ENCODE measurements at regions not wholly inside any gene's neighbourhood (a gene's known extent, or its start where the extent isn't known, plus 50 kb on each side); places are given as distances from the start of the nearest gene placed in this dataset.
A peak's percentile ranks its signal among the peaks of the same experiment; 100 is the strongest.

- no peaks in the 10 kb centered on the region for H3K9me3 ChIP-seq
- no peak for DNase-seq
- no peak for TF ChIP-seq POLR2AphosphoS5 (IDR thresholded peaks at IDR 0.05)
- TF ChIP-seq POLR2A (IDR thresholded peaks at IDR 0.05), result no peak
- no peak for TF ChIP-seq CTCF (IDR thresholded peaks at IDR 0.05)
- no peak for TF ChIP-seq EP300 (IDR thresholded peaks at IDR 0.05)
- no peaks in the 10 kb centered on the region for H3K27me3 ChIP-seq
- no peaks in the 10 kb centered on the region for H3K36me3 ChIP-seq
- WGBS, 5 donors, result 66 to 89% (median 80%) methylated on average over 7 of the region's 7 CpGs
- H3K4me3 ChIP-seq, result no peak overlapping the region
- H3K4me1 ChIP-seq, result peaks cover 0 to 19% (median 0%) of the 10 kb centered on the region in 4 donors
- H3K27ac ChIP-seq, result no peak overlapping the region
- intact Hi-C loops (cut with DNase I; ENCODE audit: low total_unique reads), result no loop called here
These were observed 165.5 kb downstream of the GLI2 start for GRCh38 chr2:120901201-120901600.

- Histone ChIP-seq H3K4me1 (peaks cover 0 to 19% (median 0%) of the 10 kb centered on the region in 4 donors), H3K36me3 (no peaks in the 10 kb centered on the region), H3K4me3 (no peak overlapping the region), H3K9me3 (no peaks in the 10 kb centered on the region), H3K27ac (no peak overlapping the region), H3K27me3 (no peaks in the 10 kb centered on the region)
- DNase-seq, result no peak
- TF ChIP-seq POLR2AphosphoS5 (IDR thresholded peaks at IDR 0.05), result no peak
- intact Hi-C loops (cut with DNase I; ENCODE audit: low total_unique reads), result no loop called here
- 69 to 81% (median 78%) methylated on average over 2 of the region's 2 CpGs for WGBS, 5 donors
These were observed 166.9 kb downstream of the GLI2 start for GRCh38 chr2:120902592-120902991.

GRCh38 chr2:120904379-120904778 lies 168.7 kb downstream of the GLI2 start:
- no peak overlapping the region for H3K4me3 ChIP-seq
- H3K9me3 ChIP-seq, result no peaks in the 10 kb centered on the region
- no peaks in the 10 kb centered on the region for H3K27me3 ChIP-seq
- WGBS, 5 donors, result 75 to 91% (median 83%) methylated on average over 4 to 8 of the region's 8 CpGs
- intact Hi-C loops (cut with DNase I; ENCODE audit: low total_unique reads), result no loop called here
- TF ChIP-seq POLR2AphosphoS5 (IDR thresholded peaks at IDR 0.05) (no peak), EP300 (IDR thresholded peaks at IDR 0.05) (no peak), CTCF (IDR thresholded peaks at IDR 0.05) (no peak), POLR2A (IDR thresholded peaks at IDR 0.05) (no peak)
- no peak overlapping the region for H3K27ac ChIP-seq
- H3K36me3 ChIP-seq, result no peaks in the 10 kb centered on the region
- H3K4me1 ChIP-seq, result peaks cover 0 to 15% (median 0%) of the 10 kb centered on the region in 4 donors
- DNase-seq, result no peak

- H3K36me3 ChIP-seq, result no peaks in the 10 kb centered on the region
- no peak for TF ChIP-seq CTCF (IDR thresholded peaks at IDR 0.05)
- no peak for TF ChIP-seq POLR2A (IDR thresholded peaks at IDR 0.05)
- TF ChIP-seq POLR2AphosphoS5 (IDR thresholded peaks at IDR 0.05), result no peak
- no peak for TF ChIP-seq EP300 (IDR thresholded peaks at IDR 0.05)
- 53 to 69% (median 55%) methylated on average over 5 of the region's 5 CpGs for WGBS, 5 donors
- intact Hi-C loops (cut with DNase I; ENCODE audit: low total_unique reads), result no loop called here
- H3K9me3 ChIP-seq, result no peaks in the 10 kb centered on the region
- H3K27ac ChIP-seq, result no peak overlapping the region
- peak in 1 of 2 donors; percentile 74 for DNase-seq
- H3K4me1 ChIP-seq, result peaks cover 0 to 15% (median 0%) of the 10 kb centered on the region in 4 donors
- no peak overlapping the region for H3K4me3 ChIP-seq
- no peaks in the 10 kb centered on the region for H3K27me3 ChIP-seq
These were observed 169.2 kb downstream of the GLI2 start for GRCh38 chr2:120904830-120905234.

GRCh38 chr2:120905298-120905697 lies 169.6 kb downstream of the GLI2 start:
- no peak for TF ChIP-seq POLR2AphosphoS5 (IDR thresholded peaks at IDR 0.05)
- TF ChIP-seq POLR2A (IDR thresholded peaks at IDR 0.05), result no peak
- TF ChIP-seq CTCF (IDR thresholded peaks at IDR 0.05), result no peak
- H3K27me3 ChIP-seq, result no peaks in the 10 kb centered on the region
- intact Hi-C loops (cut with DNase I; ENCODE audit: low total_unique reads), result no loop called here
- H3K36me3 ChIP-seq, result no peaks in the 10 kb centered on the region
- no peak overlapping the region for H3K27ac ChIP-seq
- H3K4me1 ChIP-seq, result peaks cover 0 to 15% (median 0%) of the 10 kb centered on the region in 4 donors
- H3K9me3 ChIP-seq, result no peaks in the 10 kb centered on the region
- WGBS, 5 donors, result 61 to 90% (median 81%) methylated on average over 4 to 5 of the region's 5 CpGs
- no peak for DNase-seq
- H3K4me3 ChIP-seq, result no peak overlapping the region

Measured in stomach (tissue), 8 donors.